HEK293 (cell line): ENCODE measurements at regions not wholly inside any gene's neighbourhood (a gene's known extent, or its start where the extent isn't known, plus 50 kb on each side); places are given as distances from the start of the nearest gene placed in this dataset.

Experiments
- CTCF ChIA-PET: fragments of 350-600 bp; formaldehyde crosslinking; extraction: SDS; loops from one replicate; lab custom pipeline; 2021; ENCODE audit warnings: antibody characterized with exemption; lab: Yijun Ruan, JAX
- POLR2A ChIA-PET: fragments of 300-600 bp; formaldehyde crosslinking; extraction: SDS; loops from one replicate; lab custom pipeline; 2020; ENCODE audit warnings: antibody characterized with exemption, inconsistent platforms; lab: Yijun Ruan, JAX
- H3K27ac ChIP-seq: fragments of 200-500 bp; sonication (Bioruptor generic); 2 replicates; pipeline ENCODE4 v1.5.1; 2014; ENCODE audit warnings: low read depth, low read length, control low read depth, inconsistent platforms; ENCODE audit errors: extremely low read depth
- H3K36me3 ChIP-seq, 2 experiments: fragments of 200-500 bp in 1 of 2; sonication (Bioruptor generic) in 1 of 2; 1 replicate in 1 of 2; 2 replicates in 1 of 2; pipeline ENCODE4 v1.5.1; 2014 to 2017; ENCODE audit warnings: inconsistent platforms in 2 of 2, low read length in 2 of 2; ENCODE audit not compliant: control insufficient read depth in 2 of 2, insufficient read depth in 1 of 2
- H3K4me1 ChIP-seq: fragments of 200-500 bp; sonication (Bioruptor generic); 2 replicates; pipeline ENCODE4 v1.5.1; 2014; ENCODE audit warnings: mild to moderate bottlenecking, low read length, inconsistent platforms; ENCODE audit not compliant: control insufficient read depth, insufficient read depth
- H3K4me3 ChIP-seq: 2 replicates; pipeline ENCODE4 v1.5.1; 2011; ENCODE audit warnings: low read depth, mild to moderate bottlenecking, control low read depth, low read length, moderate library complexity
- H3K9me3 ChIP-seq: fragments of 200-500 bp; sonication (Bioruptor generic); 2 replicates; pipeline ENCODE4 v1.5.1; 2014; ENCODE audit warnings: low read depth, low read length, inconsistent platforms; ENCODE audit not compliant: control insufficient read depth, insufficient read depth
- ATF2 ChIP-seq: fragments of 450-650 bp; formaldehyde crosslinking; IDR thresholded peaks from 2 replicates; pipeline ENCODE4 v1.5.1; 2016; ENCODE audit warnings: missing biosample characterization, missing genetic modification characterization, low read depth
- KLF8 ChIP-seq: fragments of 450-650 bp; formaldehyde crosslinking; IDR thresholded peaks from 2 replicates; pipeline ENCODE4 v1.5.1; 2016; ENCODE audit warnings: missing biosample characterization, missing genetic modification characterization
- PRDM2 ChIP-seq: fragments of 450-650 bp; formaldehyde crosslinking; IDR thresholded peaks from 2 replicates; pipeline ENCODE4 v1.5.1; 2016; ENCODE audit warnings: missing biosample characterization, missing genetic modification characterization, borderline replicate concordance
- RBAK ChIP-seq: fragments of 450-650 bp; formaldehyde crosslinking; IDR thresholded peaks from 2 replicates; pipeline ENCODE4 v1.5.1; 2016; ENCODE audit warnings: missing biosample characterization, missing genetic modification characterization
- REST ChIP-seq: fragments of 450-650 bp; formaldehyde crosslinking; IDR thresholded peaks from 2 replicates; pipeline ENCODE4 v1.5.1; 2016; ENCODE audit warnings: missing biosample characterization, missing genetic modification characterization
- SP2 ChIP-seq: fragments of 450-650 bp; formaldehyde crosslinking; IDR thresholded peaks from 2 replicates; pipeline ENCODE4 v1.5.1; 2016; ENCODE audit warnings: missing biosample characterization, missing genetic modification characterization
- TCF7L2 ChIP-seq: IDR thresholded peaks from 2 replicates; pipeline ENCODE4 v1.6.1; 2011; ENCODE audit warnings: low read depth, mild to moderate bottlenecking, inconsistent platforms, low read length, moderate library complexity, borderline replicate concordance
- ZBTB21 ChIP-seq: fragments of 450-650 bp; formaldehyde crosslinking; IDR thresholded peaks from 2 replicates; pipeline ENCODE4 v1.5.1; 2017; ENCODE audit warnings: missing biosample characterization, missing genetic modification characterization
- ZBTB44 ChIP-seq: fragments of 450-650 bp; IDR thresholded peaks from 2 replicates; pipeline ENCODE4 v1.5.1; 2018; ENCODE audit warnings: missing biosample characterization, mild to moderate bottlenecking, missing genetic modification characterization
- ZNF354C ChIP-seq: fragments of 450-650 bp; formaldehyde crosslinking; IDR thresholded peaks from 2 replicates; pipeline ENCODE4 v1.5.1; 2016; ENCODE audit warnings: missing biosample characterization, missing genetic modification characterization, low read depth, borderline replicate concordance
- ZNF37A ChIP-seq: fragments of 450-650 bp; IDR thresholded peaks from 2 replicates; pipeline ENCODE4 v1.5.1; 2018; ENCODE audit warnings: missing biosample characterization, missing genetic modification characterization
- ZNF404 ChIP-seq: fragments of 450-650 bp; formaldehyde crosslinking; IDR thresholded peaks from 2 replicates; pipeline ENCODE4 v1.5.1; 2017; ENCODE audit warnings: missing biosample characterization, missing genetic modification characterization
- ZNF585B ChIP-seq: fragments of 450-650 bp; formaldehyde crosslinking; IDR thresholded peaks from 2 replicates; pipeline ENCODE4 v1.5.1; 2016; ENCODE audit warnings: missing biosample characterization, missing genetic modification characterization
- ZNF701 ChIP-seq: fragments of 450-650 bp; formaldehyde crosslinking; IDR thresholded peaks from 2 replicates; pipeline ENCODE4 v1.5.1; 2016; ENCODE audit warnings: missing biosample characterization, missing genetic modification characterization
- ZXDB ChIP-seq: fragments of 450-650 bp; formaldehyde crosslinking; IDR thresholded peaks from 2 replicates; pipeline ENCODE4 v1.5.1; 2016; ENCODE audit warnings: missing biosample characterization, missing genetic modification characterization

- H3K4me3 ChIP-seq: no peak overlapping the region
- CTCF ChIA-PET: interaction anchor here (0.7 kb wide), 1 partner anchor 479 kb away, joined by 3 read pairs; no protein-coding TSS in a partner anchor
- no peaks in the 10 kb centered on the region for H3K36me3 ChIP-seq
- POLR2A ChIA-PET: no interaction called here
- H3K27ac ChIP-seq: no peak overlapping the region
- TF ChIP-seq ZNF701 (no peak), TCF7L2 (no peak), ZNF404 (tag by site-specific recombination) (no peak), KLF8 (tag by site-specific recombination) (no peak), ZNF37A (no peak), PRDM2 (tag by site-specific recombination) (no peak), ZNF354C (tag by site-specific recombination) (no peak), ZNF585B (tag by site-specific recombination) (no peak), ZXDB (tag by site-specific recombination) (no peak), ZBTB44 (no peak), ATF2 (tag by site-specific recombination) (no peak), RBAK (tag by site-specific recombination) (no peak), REST (tag by site-specific recombination) (no peak), ZBTB21 (no peak), SP2 (tag by site-specific recombination) (no peak)
- TF ChIP-seq, all 188 proteins: peak for 0
- no peaks in the 10 kb centered on the region for H3K9me3 ChIP-seq
- H3K4me1 ChIP-seq: no peaks in the 10 kb centered on the region
Observed at GRCh38 chr13:26471807-26472206, 85.7 kb upstream of the WASF3 start.
